Medulla oblongata (tissue), 1 donor: ENCODE measurements at regions not wholly inside any gene's neighbourhood (a gene's known extent, or its start where the extent isn't known, plus 50 kb on each side); places are given as distances from the start of the nearest gene placed in this dataset.

ENCODE experiments used
- DNase-seq: peaks from one replicate; pipeline ENCODE4 v3.0.0-alpha.2; 2015; ENCODE audit errors: extremely low spot score

DNA sequence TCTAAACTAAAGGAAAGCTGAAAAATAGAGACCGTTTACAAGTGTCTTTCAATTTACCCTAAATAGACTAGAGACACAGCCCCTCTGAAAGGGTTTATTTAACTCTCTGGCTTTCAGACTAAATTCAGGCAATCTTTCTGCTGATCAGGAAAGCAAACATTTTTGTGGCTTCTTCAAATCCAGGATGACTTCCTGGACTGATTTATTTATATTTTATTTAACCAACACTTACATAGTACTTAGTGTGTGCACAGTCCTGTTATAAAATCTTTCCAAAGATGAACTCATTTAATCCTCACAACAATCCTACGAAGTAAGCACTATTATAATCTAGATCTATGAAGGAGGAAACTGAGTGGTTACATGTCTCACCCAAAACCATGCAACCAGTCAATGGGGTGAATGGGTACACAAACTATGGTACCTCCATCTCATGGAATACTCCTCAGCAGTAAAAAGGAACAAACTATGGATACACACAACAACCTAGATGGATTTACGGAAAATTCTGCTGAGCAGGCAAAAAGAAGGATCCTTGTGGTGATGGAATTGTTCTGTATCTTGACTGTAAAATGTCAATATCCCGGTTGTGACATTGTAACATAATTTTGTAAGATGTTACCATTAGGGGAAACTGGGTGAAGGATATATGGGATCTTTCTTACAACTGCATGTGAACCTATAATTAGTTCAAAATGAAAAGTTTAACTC is 64.1 kb upstream of the MAMLD1 start:
- no peak for DNase-seq

DNA sequence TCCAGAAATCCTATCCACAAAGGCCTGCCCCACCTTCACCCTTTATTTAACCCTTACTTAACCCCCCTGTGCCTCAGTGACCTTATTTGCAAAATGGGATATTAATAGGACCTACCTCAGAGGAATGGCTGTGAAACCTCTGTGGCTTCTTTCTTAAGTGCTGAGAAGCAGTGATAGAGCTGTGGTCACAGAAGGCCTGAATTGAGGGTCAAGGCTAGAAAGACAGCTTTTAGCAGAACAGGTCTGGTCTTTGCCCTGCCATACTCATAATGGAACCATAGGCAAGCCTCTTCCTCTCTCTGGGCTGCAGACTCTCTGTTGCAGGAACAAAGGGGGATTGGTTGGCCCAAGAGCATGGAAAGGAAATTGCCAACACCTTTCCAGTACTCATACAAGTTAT is 63.5 kb upstream of the MAMLD1 start:
- DNase-seq = no peak

- DNase-seq = no peak
Measured at GRCh38 chrX:150303386-150304097, 59.6 kb upstream of the MAMLD1 start.

GRCh38 chrX:150306002-150306401 is 57.1 kb upstream of the MAMLD1 start:
- DNase-seq = no peak

- DNase-seq = no peak
Measured at GRCh38 chrX:150308041-150308440, 55.1 kb upstream of the MAMLD1 start.

- no peak for DNase-seq
Measured at GRCh38 chrX:150308532-150309157, 54.5 kb upstream of the MAMLD1 start.

GRCh38 chrX:150310417-150310816 is 52.7 kb upstream of the MAMLD1 start:
- DNase-seq = no peak

GRCh38 chrX:150310881-150311280 is 52.2 kb upstream of the MAMLD1 start:
- no peak for DNase-seq

- no peak for DNase-seq
Measured at GRCh38 chrX:150312931-150313330, 50.2 kb upstream of the MAMLD1 start.
